GM23338 (cell line): ENCODE measurements at regions not wholly inside any gene's neighbourhood (a gene's known extent, or its start where the extent isn't known, plus 50 kb on each side); places are given as distances from the start of the nearest gene placed in this dataset.

Experiments
- CTCF ChIP-seq, 2 experiments: fragments of 200-600 bp in 1 of 2; sonication (generic) in 1 of 2; conservative IDR thresholded peaks; 2 replicates each; pipeline versions ENCODE4 v1.5.1 to v1.6.1; 2016 to 2017; ENCODE audit warnings: antibody characterized with exemption in 2 of 2, low read depth in 2 of 2, mild to moderate bottlenecking in 2 of 2, moderate library complexity in 1 of 2
- EZH2 ChIP-seq: fragments of 200-600 bp; sonication (generic); IDR thresholded peaks from one replicate; pipeline ENCODE4 v1.8.0; 2017; ENCODE audit warnings: antibody characterized with exemption, mild to moderate bottlenecking, low read depth; ENCODE audit not compliant: unreplicated experiment
- NANOG ChIP-seq: IDR thresholded peaks from 2 replicates; pipeline ENCODE4 v1.6.1; 2016; ENCODE audit warnings: antibody characterized with exemption, borderline replicate concordance

DNA sequence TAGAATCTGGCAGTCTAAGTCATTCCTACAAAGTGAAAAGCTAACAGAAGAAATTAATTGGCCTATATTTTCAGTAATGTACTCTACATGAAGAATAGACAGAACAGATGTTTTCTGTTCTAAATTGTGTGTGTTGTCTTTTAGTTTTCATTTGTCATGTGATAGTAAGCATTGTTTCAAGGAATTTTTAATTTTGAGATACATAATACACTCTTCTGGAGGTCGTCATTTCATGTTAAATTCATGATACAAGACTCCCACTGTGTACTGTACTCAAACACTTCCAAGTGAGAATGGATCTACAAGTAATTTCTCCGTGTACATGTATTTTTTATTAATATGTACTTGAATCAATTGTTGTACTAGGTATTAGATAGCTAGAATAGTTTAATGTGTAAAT, 1522.9 kb downstream of the MAT2B start:
- TF ChIP-seq CTCF (conservative IDR thresholded peaks at IDR 0.05; ENCODE audit: low read depth in 2 of 2) (no peak), NANOG (no peak), EZH2 (no peak)
